ENCODE measurements at regions not wholly inside any gene's neighbourhood (a gene's known extent, or its start where the extent isn't known, plus 50 kb on each side); places are given as distances from the start of the nearest gene placed in this dataset.

DNA sequence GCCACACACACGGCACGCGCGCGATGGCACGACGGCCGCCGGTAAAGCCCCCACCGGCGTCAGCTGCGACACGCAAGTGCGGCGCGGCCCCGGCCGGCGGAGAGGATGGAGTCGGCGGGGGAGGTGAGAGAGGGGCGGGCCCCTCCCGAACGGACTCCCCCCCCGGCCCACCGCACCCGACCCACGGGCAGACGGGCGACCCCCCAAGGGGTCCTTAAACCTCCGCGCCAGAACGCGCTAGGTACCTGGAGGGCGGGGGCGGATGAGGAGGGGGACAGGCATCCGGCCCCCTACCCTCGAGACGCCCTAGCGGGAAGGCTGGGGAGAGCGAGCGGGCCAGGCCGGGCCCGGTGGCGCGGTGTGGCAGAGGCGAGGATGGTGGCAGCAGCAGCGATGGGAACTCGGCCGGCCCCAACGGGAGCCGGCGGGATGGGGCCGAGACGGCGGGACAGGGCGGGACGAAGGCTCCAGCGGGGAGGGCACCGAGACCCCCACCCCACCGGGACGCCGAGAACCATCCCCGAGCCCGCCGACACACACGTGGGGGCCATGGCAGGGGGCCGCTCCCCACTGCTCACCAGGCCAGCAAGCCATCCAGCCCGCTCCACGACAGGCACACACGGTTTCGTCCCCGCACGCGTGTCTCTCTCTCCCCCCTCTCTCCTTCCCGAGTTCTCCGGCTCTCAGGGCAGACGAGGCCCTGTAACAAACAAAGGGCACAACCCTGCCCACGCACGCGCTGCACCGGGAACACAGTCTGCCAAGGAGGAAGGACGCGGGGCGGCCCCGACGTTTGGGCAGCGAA lies 1515.4 kb upstream of the DEFB115 start:
- Mint-ChIP-seq H3K9me3 (ENCODE audit: unreplicated experiment) (peaks cover 44% of the 10 kb centered on the region), H3K27ac (ENCODE audit: unreplicated experiment) (no peak overlapping the region), H3K4me1 (ENCODE audit: low read depth, unreplicated experiment) (no peaks in the 10 kb centered on the region), H3K4me3 (ENCODE audit: unreplicated experiment) (no peak overlapping the region), H3K36me3 (ENCODE audit: insufficient read depth, unreplicated experiment) (peaks cover 8% of the 10 kb centered on the region), H3K27me3 (ENCODE audit: insufficient read depth, unreplicated experiment) (no peaks in the 10 kb centered on the region)
- POLR2A ChIA-PET, result no interaction called here
- Histone ChIP-seq H3K9me3 (peaks cover 51% of the 10 kb centered on the region), H3K4me1 (no peaks in the 10 kb centered on the region), H3K36me3 (ENCODE audit: control insufficient read depth, insufficient read depth, low read length) (no peaks in the 10 kb centered on the region), H3K4me3 (ENCODE audit: low read depth, low read length) (no peak overlapping the region), H3K27me3 (replicated peaks; ENCODE audit: control insufficient read depth, insufficient read depth, low read length) (no peaks in the 10 kb centered on the region)
- BruUV-seq (replicated peaks), result no TSS peak
- TF ChIP-seq, protein P1, sequence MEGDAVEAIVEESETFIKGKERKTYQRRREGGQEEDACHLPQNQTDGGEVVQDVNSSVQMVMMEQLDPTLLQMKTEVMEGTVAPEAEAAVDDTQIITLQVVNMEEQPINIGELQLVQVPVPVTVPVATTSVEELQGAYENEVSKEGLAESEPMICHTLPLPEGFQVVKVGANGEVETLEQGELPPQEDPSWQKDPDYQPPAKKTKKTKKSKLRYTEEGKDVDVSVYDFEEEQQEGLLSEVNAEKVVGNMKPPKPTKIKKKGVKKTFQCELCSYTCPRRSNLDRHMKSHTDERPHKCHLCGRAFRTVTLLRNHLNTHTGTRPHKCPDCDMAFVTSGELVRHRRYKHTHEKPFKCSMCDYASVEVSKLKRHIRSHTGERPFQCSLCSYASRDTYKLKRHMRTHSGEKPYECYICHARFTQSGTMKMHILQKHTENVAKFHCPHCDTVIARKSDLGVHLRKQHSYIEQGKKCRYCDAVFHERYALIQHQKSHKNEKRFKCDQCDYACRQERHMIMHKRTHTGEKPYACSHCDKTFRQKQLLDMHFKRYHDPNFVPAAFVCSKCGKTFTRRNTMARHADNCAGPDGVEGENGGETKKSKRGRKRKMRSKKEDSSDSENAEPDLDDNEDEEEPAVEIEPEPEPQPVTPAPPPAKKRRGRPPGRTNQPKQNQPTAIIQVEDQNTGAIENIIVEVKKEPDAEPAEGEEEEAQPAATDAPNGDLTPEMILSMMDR (IDR thresholded peaks at IDR 0.05; ENCODE audit: insufficient read depth in 1 of 2, low read depth in 1 of 2, low read length in 1 of 2, severe bottlenecking in 1 of 2, unreplicated experiment in 1 of 2), result no peak
- CTCF ChIA-PET, result no interaction called here
- intact Hi-C loops (cut with micrococcal nuclease; ENCODE audit: unreplicated experiment), result no loop called here
- peak in 1 of 2 experiments; percentile 35 for DNase-seq

DNA sequence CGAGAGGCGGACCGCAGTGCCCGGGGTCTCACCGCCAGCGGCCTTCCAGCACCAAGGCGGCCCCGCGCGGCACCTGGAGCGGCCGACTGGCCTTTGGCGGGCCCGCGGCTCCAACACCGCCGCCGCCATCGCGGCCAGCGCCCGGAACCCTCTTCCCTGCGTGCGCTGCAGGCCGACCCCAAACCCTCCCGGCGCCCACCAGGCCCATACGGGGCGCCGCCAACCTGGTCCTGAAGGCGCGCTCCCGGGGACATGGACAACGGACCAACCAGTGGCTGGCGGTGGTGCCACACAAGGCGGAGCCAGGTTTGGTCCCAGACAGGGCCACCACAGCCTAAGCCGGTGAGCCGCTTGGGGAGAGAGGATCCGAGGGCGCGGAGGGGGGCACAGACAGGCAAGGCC lies 1514.8 kb upstream of the DEFB115 start:
- ChIA-PET POLR2A (no interaction called here), CTCF (no interaction called here)
- no TSS peak for BruUV-seq (replicated peaks)
- intact Hi-C loops (cut with micrococcal nuclease; ENCODE audit: unreplicated experiment), result no loop called here
- peaks cover 8% of the 10 kb centered on the region for H3K36me3 Mint-ChIP-seq (ENCODE audit: insufficient read depth, unreplicated experiment)
- H3K9me3 Mint-ChIP-seq (ENCODE audit: unreplicated experiment), result peaks cover 38% of the 10 kb centered on the region
- Histone ChIP-seq H3K36me3 (ENCODE audit: control insufficient read depth, insufficient read depth, low read length) (no peaks in the 10 kb centered on the region), H3K4me3 (ENCODE audit: low read depth, low read length) (no peak overlapping the region), H3K4me1 (no peaks in the 10 kb centered on the region), H3K9me3 (peaks cover 51% of the 10 kb centered on the region), H3K27me3 (replicated peaks; ENCODE audit: control insufficient read depth, insufficient read depth, low read length) (no peaks in the 10 kb centered on the region)
- no peak overlapping the region for H3K27ac Mint-ChIP-seq (ENCODE audit: unreplicated experiment)
- H3K4me1 Mint-ChIP-seq (ENCODE audit: low read depth, unreplicated experiment), result no peaks in the 10 kb centered on the region
- H3K4me3 Mint-ChIP-seq (ENCODE audit: unreplicated experiment), result no peak overlapping the region
- H3K27me3 Mint-ChIP-seq (ENCODE audit: insufficient read depth, unreplicated experiment), result no peaks in the 10 kb centered on the region
- TF ChIP-seq, protein P1 (IDR thresholded peaks at IDR 0.05; ENCODE audit: insufficient read depth in 1 of 2, low read depth in 1 of 2, low read length in 1 of 2, severe bottlenecking in 1 of 2, unreplicated experiment in 1 of 2), result no peak
- DNase-seq, result no peak

DNA sequence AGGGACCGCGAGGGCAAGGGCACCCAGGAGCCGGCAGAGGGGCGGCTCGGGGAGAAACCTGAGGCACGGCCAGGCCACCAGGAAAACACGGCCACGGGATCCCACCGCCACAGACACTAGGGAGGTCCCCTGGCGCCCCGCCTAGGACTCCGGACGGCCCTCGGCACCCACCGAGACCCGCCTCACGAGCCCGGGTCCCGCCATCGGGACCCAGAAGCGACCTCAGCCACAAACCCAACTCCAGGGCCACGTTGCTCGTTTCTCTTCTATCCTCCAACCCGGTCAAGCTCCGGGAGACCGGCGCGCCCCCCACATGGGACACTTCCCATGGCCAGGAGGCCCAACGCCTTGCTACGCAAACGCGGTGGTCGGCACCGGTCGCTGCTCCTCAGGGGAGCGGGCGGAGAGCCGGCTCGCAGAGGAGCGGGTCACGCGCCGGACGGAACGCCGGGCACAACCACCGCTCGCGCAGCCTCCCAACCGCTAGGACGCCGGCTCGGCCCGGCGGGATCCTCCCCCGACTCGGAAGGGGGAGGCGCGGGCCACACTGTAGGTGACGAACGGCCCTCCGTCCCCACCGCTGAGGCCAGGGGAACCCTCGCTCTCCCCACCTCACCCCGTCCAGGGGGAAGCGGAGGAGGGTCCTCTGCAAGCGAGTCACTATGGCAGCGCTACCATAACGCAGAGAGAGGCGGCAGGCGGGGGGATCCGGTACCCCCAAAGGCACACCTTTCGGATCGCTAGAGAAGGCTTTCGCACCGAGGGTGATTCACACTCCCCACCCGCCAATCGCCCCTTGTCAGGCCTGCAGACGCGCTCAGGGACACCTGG lies 1514.1 kb upstream of the DEFB115 start:
- no TSS peak for BruUV-seq (replicated peaks)
- H3K9me3 ChIP-seq, result peaks cover 51% of the 10 kb centered on the region
- CTCF ChIA-PET, result no interaction called here

More for the DNA sequence above, 1514.1 kb upstream of the DEFB115 start:
- TF ChIP-seq, protein P1 (IDR thresholded peaks at IDR 0.05; ENCODE audit: insufficient read depth in 1 of 2, low read depth in 1 of 2, low read length in 1 of 2, severe bottlenecking in 1 of 2, unreplicated experiment in 1 of 2), result no peak
- Mint-ChIP-seq H3K27me3 (ENCODE audit: insufficient read depth, unreplicated experiment) (no peaks in the 10 kb centered on the region), H3K9me3 (ENCODE audit: unreplicated experiment) (peaks cover 32% of the 10 kb centered on the region), H3K4me1 (ENCODE audit: low read depth, unreplicated experiment) (no peaks in the 10 kb centered on the region), H3K27ac (ENCODE audit: unreplicated experiment) (no peak overlapping the region), H3K4me3 (ENCODE audit: unreplicated experiment) (no peak overlapping the region), H3K36me3 (ENCODE audit: insufficient read depth, unreplicated experiment) (peaks cover 8% of the 10 kb centered on the region)
- Histone ChIP-seq H3K27me3 (replicated peaks; ENCODE audit: control insufficient read depth, insufficient read depth, low read length) (no peaks in the 10 kb centered on the region), H3K4me1 (no peaks in the 10 kb centered on the region), H3K4me3 (ENCODE audit: low read depth, low read length) (no peak overlapping the region), H3K36me3 (ENCODE audit: control insufficient read depth, insufficient read depth, low read length) (no peaks in the 10 kb centered on the region)
- intact Hi-C loops (cut with micrococcal nuclease; ENCODE audit: unreplicated experiment), result no loop called here
- DNase-seq, result peak in 1 of 2 experiments; percentile 38
- POLR2A ChIA-PET, result no interaction called here

Measured in Caco-2 (cell line).